ENCODE measurements at regions not wholly inside any gene's neighbourhood (a gene's known extent, or its start where the extent isn't known, plus 50 kb on each side); places are given as distances from the start of the nearest gene placed in this dataset.

- no peak for DNase-seq
These were observed 60.3 kb upstream of the POT1 start for GRCh38 chr7:124989911-124990310.
